Smooth muscle cell (in vitro differentiated cells): ENCODE measurements at regions not wholly inside any gene's neighbourhood (a gene's known extent, or its start where the extent isn't known, plus 50 kb on each side); places are given as distances from the start of the nearest gene placed in this dataset.
"Not testable (repeated sequence)": the region's sequence is repeated elsewhere in the genome, so short reads cannot be mapped to it uniquely, and the experiment has no call there.

Experiments used
- DNase-seq: peaks from one replicate; lab custom pipeline; 2025; ENCODE audit not compliant: unreplicated experiment; lab: John Stamatoyannopoulos, UW
- H2AFZ ChIP-seq: fragments of 200-600 bp; sonication (generic); 2 replicates; pipeline ENCODE4 v1.6.0; 2016; ENCODE audit warnings: antibody characterized with exemption, low read depth, mild to moderate bottlenecking
- H3F3A ChIP-seq: fragments of 200-600 bp; sonication (generic); 2 replicates; pipeline ENCODE4 v1.6.0; 2017; ENCODE audit warnings: antibody characterized with exemption, low read depth
- H3K27ac ChIP-seq: fragments of 200-600 bp; sonication (generic); 2 replicates; pipeline ENCODE4 v1.5.1; 2016; ENCODE audit warnings: low read depth, mild to moderate bottlenecking
- H3K27me3 ChIP-seq: fragments of 200-600 bp; sonication (generic); 2 replicates; pipeline ENCODE4 v1.6.1; 2016; ENCODE audit warnings: low read depth, mild to moderate bottlenecking
- H3K36me3 ChIP-seq: fragments of 200-600 bp; sonication (generic); 2 replicates; pipeline ENCODE4 v1.5.1; 2016; ENCODE audit warnings: low read depth
- H3K4me1 ChIP-seq: fragments of 200-600 bp; sonication (generic); 2 replicates; pipeline ENCODE4 v1.5.1; 2016; ENCODE audit warnings: low read depth
- H3K4me2 ChIP-seq: fragments of 200-600 bp; sonication (generic); 2 replicates; pipeline ENCODE4 v1.6.0; 2016; ENCODE audit warnings: mild to moderate bottlenecking
- H3K4me3 ChIP-seq: fragments of 200-600 bp; sonication (generic); 2 replicates; pipeline ENCODE4 v1.5.1; 2016; ENCODE audit warnings: mild to moderate bottlenecking
- H3K79me2 ChIP-seq: fragments of 200-600 bp; sonication (generic); 2 replicates; pipeline ENCODE4 v1.6.0; 2016; ENCODE audit warnings: low read depth, mild to moderate bottlenecking
- H3K9ac ChIP-seq: fragments of 200-600 bp; sonication (generic); 2 replicates; pipeline ENCODE4 v1.6.0; 2016; ENCODE audit warnings: low read depth
- H3K9me3 ChIP-seq: fragments of 200-600 bp; sonication (generic); replicated peaks from 2 replicates; pipeline ENCODE4 v1.5.1; 2016; ENCODE audit warnings: low read depth
- H4K20me1 ChIP-seq: fragments of 200-600 bp; sonication (generic); 2 replicates; pipeline ENCODE4 v1.6.0; 2016; ENCODE audit warnings: low read depth
- WGBS: methylation state at CpG from one replicate; pipeline ENCODE4 v1.1.7; 2016; ENCODE audit warnings: low lambda C conversion rate; 5-methylcytosine and 5-hydroxymethylcytosine counted together
- TF ChIP-seq, protein P1 (sequence below): fragments of 200-600 bp; sonication (generic); IDR thresholded peaks from 2 replicates; pipeline ENCODE4 v1.5.1; 2017; ENCODE audit warnings: borderline replicate concordance, mild to moderate bottlenecking, antibody characterized with exemption; ENCODE audit not compliant: insufficient read depth, poor library complexity, severe bottlenecking

DNA sequence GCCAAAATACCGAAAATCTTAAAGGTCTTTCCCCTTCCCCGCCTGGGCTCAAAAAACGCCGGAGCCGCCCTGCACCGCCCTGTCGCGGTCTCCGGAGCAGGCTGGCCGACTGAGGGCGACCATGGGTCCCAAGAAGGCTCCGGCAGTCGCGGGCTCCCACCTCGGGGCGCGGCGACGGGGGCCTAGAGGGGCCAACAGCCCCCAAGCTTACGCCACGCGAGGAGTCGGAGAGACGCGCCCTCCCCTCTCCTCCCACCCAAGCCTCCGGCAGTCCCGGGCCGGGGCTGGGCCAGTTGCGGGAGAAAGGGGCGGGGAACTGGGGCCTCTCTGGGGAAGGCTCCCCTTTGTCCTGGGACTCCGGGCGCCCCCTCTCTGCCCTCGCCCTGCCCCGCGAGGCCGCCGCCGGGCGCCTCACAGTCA lies 69.2 kb downstream of the GOLGA8B start:
- Histone ChIP-seq H3K27ac (no peak overlapping the region), H3K4me1 (no peaks in the 10 kb centered on the region), H3K9ac (peak overlapping the region; percentile 61), H3K36me3 (no peaks in the 10 kb centered on the region), H2AFZ (peak overlapping the region; percentile 94), H3K27me3 (peaks cover 28% of the 10 kb centered on the region), H3K4me2 (peak overlapping the region; percentile 93), H3K4me3 (peak overlapping the region; percentile 81), H4K20me1 (no peaks in the 10 kb centered on the region), H3K79me2 (no peaks in the 10 kb centered on the region), H3F3A (no peaks in the 10 kb centered on the region), H3K9me3 (no peaks in the 10 kb centered on the region)
- under 1% methylated on average over 28 of the region's 39 CpGs for WGBS
- DNase-seq, result peak; percentile 41
- TF ChIP-seq, protein P1, sequence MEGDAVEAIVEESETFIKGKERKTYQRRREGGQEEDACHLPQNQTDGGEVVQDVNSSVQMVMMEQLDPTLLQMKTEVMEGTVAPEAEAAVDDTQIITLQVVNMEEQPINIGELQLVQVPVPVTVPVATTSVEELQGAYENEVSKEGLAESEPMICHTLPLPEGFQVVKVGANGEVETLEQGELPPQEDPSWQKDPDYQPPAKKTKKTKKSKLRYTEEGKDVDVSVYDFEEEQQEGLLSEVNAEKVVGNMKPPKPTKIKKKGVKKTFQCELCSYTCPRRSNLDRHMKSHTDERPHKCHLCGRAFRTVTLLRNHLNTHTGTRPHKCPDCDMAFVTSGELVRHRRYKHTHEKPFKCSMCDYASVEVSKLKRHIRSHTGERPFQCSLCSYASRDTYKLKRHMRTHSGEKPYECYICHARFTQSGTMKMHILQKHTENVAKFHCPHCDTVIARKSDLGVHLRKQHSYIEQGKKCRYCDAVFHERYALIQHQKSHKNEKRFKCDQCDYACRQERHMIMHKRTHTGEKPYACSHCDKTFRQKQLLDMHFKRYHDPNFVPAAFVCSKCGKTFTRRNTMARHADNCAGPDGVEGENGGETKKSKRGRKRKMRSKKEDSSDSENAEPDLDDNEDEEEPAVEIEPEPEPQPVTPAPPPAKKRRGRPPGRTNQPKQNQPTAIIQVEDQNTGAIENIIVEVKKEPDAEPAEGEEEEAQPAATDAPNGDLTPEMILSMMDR, result no peak

DNA sequence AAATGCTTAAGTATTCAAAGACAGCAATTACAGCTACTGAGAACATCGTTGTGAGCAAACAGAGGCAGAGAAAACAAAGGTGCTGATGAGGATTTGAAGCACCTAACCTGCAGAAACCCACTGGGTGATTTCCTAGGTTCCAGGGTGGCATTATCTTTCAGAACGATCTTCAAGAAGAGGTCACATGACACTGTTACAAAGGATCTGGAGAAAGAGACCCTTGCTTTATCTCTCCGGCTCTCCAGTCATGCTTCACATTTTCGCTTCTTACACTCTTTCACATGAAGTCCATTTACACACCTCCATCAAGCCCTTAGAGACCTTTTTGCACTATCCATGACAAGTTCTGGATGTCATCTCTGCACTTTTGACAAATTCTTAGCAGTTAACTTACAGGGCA lies 70.8 kb downstream of the GOLGA8B start:
- no peaks in the 10 kb centered on the region for H3K79me2 ChIP-seq
- H3K9me3 ChIP-seq, result no peaks in the 10 kb centered on the region
- 44% methylated on average over 4 of the region's 4 CpGs for WGBS
- H3K36me3 ChIP-seq, result no peaks in the 10 kb centered on the region
- no peaks in the 10 kb centered on the region for H3K4me1 ChIP-seq
- H2AFZ ChIP-seq, result no peak overlapping the region
- no peaks in the 10 kb centered on the region for H3F3A ChIP-seq
- no peak overlapping the region for H3K9ac ChIP-seq
- peaks cover 28% of the 10 kb centered on the region for H3K27me3 ChIP-seq
- H4K20me1 ChIP-seq, result no peaks in the 10 kb centered on the region
- H3K27ac ChIP-seq, result no peak overlapping the region
- H3K4me3 ChIP-seq, result no peak overlapping the region
- DNase-seq, result no peak
- H3K4me2 ChIP-seq, result no peak overlapping the region
- TF ChIP-seq, protein P1, result no peak

DNA sequence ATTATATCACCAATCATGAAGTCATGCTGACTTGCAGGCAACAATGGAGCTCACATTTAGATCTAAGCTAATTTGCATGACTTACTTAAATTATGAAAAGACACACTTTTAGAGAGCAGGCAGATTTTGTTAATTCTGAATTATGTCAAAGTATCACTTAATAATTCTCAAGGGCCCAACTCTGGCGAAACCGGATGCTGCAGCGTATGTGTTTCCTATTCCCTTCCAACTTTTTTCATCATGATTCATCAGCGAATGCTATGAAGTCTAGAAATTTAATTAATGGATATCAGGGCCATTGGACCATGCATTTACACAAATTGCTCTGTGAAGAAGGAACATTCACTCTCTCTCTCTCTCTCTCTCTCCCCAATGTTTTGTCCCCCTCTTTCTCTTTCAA lies 63.5 kb upstream of the GOLGA8A start:
- no peak overlapping the region for H3K9ac ChIP-seq
- H3K27ac ChIP-seq, result no peak overlapping the region
- H3K79me2 ChIP-seq, result no peaks in the 10 kb centered on the region
- H3K9me3 ChIP-seq, result no peaks in the 10 kb centered on the region
- H4K20me1 ChIP-seq, result no peaks in the 10 kb centered on the region
- TF ChIP-seq, protein P1, result no peak
- H3F3A ChIP-seq, result no peaks in the 10 kb centered on the region
- no peak overlapping the region for H3K4me3 ChIP-seq
- no peak for DNase-seq
- H3K36me3 ChIP-seq, result no peaks in the 10 kb centered on the region
- no peak overlapping the region for H3K4me2 ChIP-seq
- no peaks in the 10 kb centered on the region for H3K4me1 ChIP-seq
- 89% methylated on average over 4 of the region's 4 CpGs for WGBS
- H2AFZ ChIP-seq, result no peak overlapping the region
- H3K27me3 ChIP-seq, result peaks cover 82% of the 10 kb centered on the region

DNA sequence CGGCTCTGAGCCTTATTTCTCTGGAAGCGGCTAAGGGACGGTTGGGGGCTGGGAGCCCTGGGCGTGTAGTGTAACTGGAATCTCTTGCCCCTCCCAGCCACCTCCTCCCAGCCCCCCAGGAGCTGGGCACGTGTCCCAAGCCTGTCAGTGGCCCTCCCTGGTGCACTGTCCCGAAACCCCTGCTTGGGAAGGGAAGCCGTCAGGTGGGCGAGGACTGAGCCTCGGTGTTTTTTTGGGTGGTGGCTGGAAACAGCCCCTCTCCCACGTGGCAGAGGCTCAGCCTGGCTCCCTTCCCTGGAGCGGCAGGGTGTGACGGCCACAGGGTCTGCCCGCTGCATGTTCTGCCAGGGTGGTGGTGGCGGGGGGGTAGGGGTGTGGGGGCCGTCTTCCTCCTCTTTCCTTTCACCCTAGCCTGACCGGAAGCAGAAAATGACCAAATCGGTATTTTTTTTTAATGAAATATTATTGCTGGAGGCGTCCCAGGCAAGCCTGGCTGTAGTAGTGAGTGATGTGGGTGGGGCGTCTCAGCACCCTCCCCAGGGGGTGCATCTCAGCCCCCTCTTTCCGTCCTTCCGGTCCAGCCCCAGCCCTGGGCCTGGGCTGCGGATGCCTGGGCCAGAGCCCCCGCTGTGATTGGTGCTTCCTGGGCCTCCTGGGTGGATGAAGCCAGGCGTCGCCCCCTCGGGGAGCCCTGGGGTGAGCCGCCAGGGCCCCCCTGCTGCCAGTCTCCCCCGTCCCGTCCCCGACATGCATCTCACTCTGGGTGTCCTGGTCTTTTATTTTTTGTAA lies 58.8 kb upstream of the GOLGA8A start:
- Histone ChIP-seq H3F3A (no peaks in the 10 kb centered on the region), H3K9ac (no peak overlapping the region), H3K4me2 (no peak overlapping the region), H3K4me3 (no peak overlapping the region), H3K9me3 (no peaks in the 10 kb centered on the region), H4K20me1 (no peaks in the 10 kb centered on the region), H3K36me3 (no peaks in the 10 kb centered on the region), H2AFZ (no peak overlapping the region), H3K4me1 (peaks cover 6% of the 10 kb centered on the region), H3K27ac (no peak overlapping the region), H3K27me3 (peaks cover 97% of the 10 kb centered on the region), H3K79me2 (no peaks in the 10 kb centered on the region)
- DNase-seq, result no peak
- 74% methylated on average over 24 of the region's 30 CpGs for WGBS
- TF ChIP-seq, protein P1, result no peak

DNA sequence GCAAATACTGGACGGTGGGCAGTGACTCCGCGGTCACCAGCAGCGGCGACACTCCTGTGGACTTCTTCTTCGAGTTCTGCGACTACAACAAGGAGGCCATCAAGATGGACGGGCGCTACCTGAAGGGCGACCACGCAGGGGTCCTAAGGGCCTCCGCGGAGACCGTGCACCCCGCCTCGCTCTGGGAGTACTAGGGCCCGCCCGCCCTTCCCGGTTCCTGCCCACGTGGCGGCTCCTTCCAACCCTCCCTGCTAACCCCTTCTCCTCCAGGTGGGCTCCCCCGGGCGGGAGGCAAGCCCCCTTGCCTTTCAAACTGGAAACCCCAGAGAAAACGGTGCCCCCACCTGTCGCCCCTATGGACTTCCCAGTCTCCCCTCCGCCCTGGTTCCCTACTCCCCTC lies 58.1 kb upstream of the GOLGA8A start:
- not testable (repeated sequence) for H3K27ac ChIP-seq, H3K4me1 ChIP-seq, H3K36me3 ChIP-seq, H3K4me2 ChIP-seq, DNase-seq, H3F3A ChIP-seq, H2AFZ ChIP-seq, H3K9ac ChIP-seq, H3K9me3 ChIP-seq, H3K4me3 ChIP-seq, H3K79me2 ChIP-seq, H4K20me1 ChIP-seq
- 96% methylated on average over 12 of the region's 26 CpGs for WGBS
- peaks cover 96% of the 10 kb centered on the region for H3K27me3 ChIP-seq
